H9 (cell line): ENCODE measurements at regions not wholly inside any gene's neighbourhood (a gene's known extent, or its start where the extent isn't known, plus 50 kb on each side); places are given as distances from the start of the nearest gene placed in this dataset.

Experiments used
- DNase-seq: peaks from one replicate; pipeline ENCODE4 v3.0.0-alpha.2; 2017
- H2AFZ ChIP-seq: one replicate; pipeline ENCODE4 v1.6.1; 2013; ENCODE audit warnings: mild to moderate bottlenecking, low read length, control low read depth, moderate library complexity
- H2AK5ac ChIP-seq: 2 replicates; pipeline ENCODE4 v1.6.1; 2013; ENCODE audit warnings: low read length, control low read depth, mixed read lengths; ENCODE audit not compliant: insufficient read length
- H2BK120ac ChIP-seq: one replicate; pipeline ENCODE4 v1.6.1; 2013; ENCODE audit warnings: low read depth, mild to moderate bottlenecking, low read length, control low read depth, inconsistent platforms; ENCODE audit not compliant: poor library complexity, severe bottlenecking
- H2BK12ac ChIP-seq: 2 replicates; pipeline ENCODE4 v1.6.1; 2013; ENCODE audit warnings: low read length, control low read depth, mixed read lengths, low read depth; ENCODE audit not compliant: insufficient read length
- H2BK15ac ChIP-seq: 2 replicates; pipeline ENCODE4 v1.6.1; 2013; ENCODE audit warnings: low read depth, low read length, control low read depth
- H2BK20ac ChIP-seq: one replicate; pipeline ENCODE4 v1.6.1; 2013; ENCODE audit warnings: low read depth, mild to moderate bottlenecking, low read length, control low read depth, inconsistent platforms; ENCODE audit not compliant: poor library complexity, severe bottlenecking
- H2BK5ac ChIP-seq: 2 replicates; pipeline ENCODE4 v1.6.1; 2013; ENCODE audit warnings: low read length, control low read depth, mixed read lengths; ENCODE audit not compliant: insufficient read length
- H3K14ac ChIP-seq: 2 replicates; pipeline ENCODE4 v1.6.1; 2013; ENCODE audit warnings: low read length, control low read depth; ENCODE audit not compliant: insufficient read depth
- H3K18ac ChIP-seq: 2 replicates; pipeline ENCODE4 v1.6.1; 2013; ENCODE audit warnings: low read depth, mild to moderate bottlenecking, mixed read lengths, low read length, control low read depth; ENCODE audit not compliant: insufficient read length
- H3K23ac ChIP-seq: 2 replicates; pipeline ENCODE4 v1.6.1; 2013; ENCODE audit warnings: low read length, control low read depth, mixed read lengths, low read depth; ENCODE audit not compliant: insufficient read length
- H3K23me2 ChIP-seq: 2 replicates; pipeline ENCODE4 v1.6.1; 2013; ENCODE audit warnings: low read depth, mild to moderate bottlenecking, mixed read lengths, low read length, control low read depth; ENCODE audit not compliant: insufficient read length, poor library complexity, severe bottlenecking
- H3K27ac ChIP-seq: 2 replicates; pipeline ENCODE4 v1.5.1; 2013; ENCODE audit warnings: low read length, control low read depth, mixed read lengths, low read depth; ENCODE audit not compliant: insufficient read length
- H3K27me3 ChIP-seq: 2 replicates; pipeline ENCODE4 v1.6.1; 2013; ENCODE audit warnings: low read length, control low read depth, inconsistent platforms; ENCODE audit not compliant: insufficient read depth
- H3K4ac ChIP-seq: 2 replicates; pipeline ENCODE4 v1.6.1; 2013; ENCODE audit warnings: low read depth, mild to moderate bottlenecking, control low read depth, inconsistent platforms, low read length, moderate library complexity
- H3K4me1 ChIP-seq: 2 replicates; pipeline ENCODE4 v1.6.1; 2013; ENCODE audit warnings: low read length, control low read depth, inconsistent platforms; ENCODE audit not compliant: insufficient read depth
- H3K4me2 ChIP-seq: 2 replicates; pipeline ENCODE4 v1.6.1; 2013; ENCODE audit warnings: low read length, control low read depth, mixed read lengths; ENCODE audit not compliant: insufficient read length, insufficient read depth
- H3K56ac ChIP-seq: 2 replicates; pipeline ENCODE4 v1.6.1; 2013; ENCODE audit warnings: low read depth, mild to moderate bottlenecking, mixed read lengths, low read length, control low read depth; ENCODE audit not compliant: insufficient read length
- H3K79me1 ChIP-seq: 2 replicates; pipeline ENCODE4 v1.6.1; 2013; ENCODE audit warnings: low read depth, mild to moderate bottlenecking, moderate library complexity, low read length, control low read depth, inconsistent platforms; ENCODE audit not compliant: insufficient read depth, poor library complexity, severe bottlenecking
- H3K79me2 ChIP-seq: 2 replicates; pipeline ENCODE4 v1.6.1; 2013; ENCODE audit warnings: low read length, control low read depth, inconsistent platforms; ENCODE audit not compliant: insufficient read depth
- H3K9ac ChIP-seq: 2 replicates; pipeline ENCODE4 v1.6.1; 2013; ENCODE audit warnings: low read length, control low read depth, mixed read lengths; ENCODE audit not compliant: insufficient read length; ENCODE audit errors: extremely low read depth
- H3K9me3 ChIP-seq: one replicate; pipeline ENCODE4 v1.6.1; 2013; ENCODE audit warnings: low read depth, low read length, inconsistent platforms; ENCODE audit not compliant: control insufficient read depth
- H3T11ph ChIP-seq: one replicate; pipeline ENCODE4 v1.6.1; 2013; ENCODE audit warnings: mild to moderate bottlenecking, low read length, control low read depth, inconsistent platforms
- H4K20me1 ChIP-seq: one replicate; pipeline ENCODE4 v1.6.1; 2013; ENCODE audit not compliant: control insufficient read depth, insufficient read length, insufficient read depth
- H4K5ac ChIP-seq: 2 replicates; pipeline ENCODE4 v1.6.1; 2013; ENCODE audit warnings: low read depth, mild to moderate bottlenecking, mixed read lengths, low read length, control low read depth; ENCODE audit not compliant: insufficient read length
- H4K8ac ChIP-seq: replicated peaks from 2 replicates; pipeline ENCODE4 v1.6.1; 2013; ENCODE audit warnings: low read length, control low read depth, mixed read lengths, low read depth; ENCODE audit not compliant: insufficient read length
- H4K91ac ChIP-seq: 2 replicates; pipeline ENCODE4 v1.6.1; 2013; ENCODE audit warnings: low read depth, mild to moderate bottlenecking, moderate library complexity, mixed read lengths, low read length, control low read depth; ENCODE audit not compliant: insufficient read length
- H3K27ac Mint-ChIP-seq, 3 experiments: 2 replicates in 2 of 3; 3 replicates in 1 of 3; pipeline ENCODE4 v1.8.0; 2020 to 2021; ENCODE audit warnings: mixed read lengths in 3 of 3, mild to moderate bottlenecking in 1 of 3, moderate library complexity in 1 of 3
- H3K27me3 Mint-ChIP-seq: 2 replicates; pipeline ENCODE4 v1.8.0; 2021; ENCODE audit warnings: low read depth, mild to moderate bottlenecking, moderate library complexity, mixed read lengths
- H3K36me3 Mint-ChIP-seq, 3 experiments: 2 replicates in 2 of 3; 3 replicates in 1 of 3; pipeline ENCODE4 v1.8.0; 2020 to 2021; ENCODE audit warnings: low read depth in 3 of 3, mixed read lengths in 3 of 3; ENCODE audit not compliant: insufficient read depth in 1 of 3
- H3K4me1 Mint-ChIP-seq, 2 experiments: 2 replicates each; pipeline ENCODE4 v1.8.0; 2020; ENCODE audit warnings: mixed read lengths in 2 of 2
- H3K4me3 Mint-ChIP-seq, 2 experiments: 2 replicates in 1 of 2; 3 replicates in 1 of 2; pipeline ENCODE4 v1.8.0; 2020 to 2021; ENCODE audit warnings: mild to moderate bottlenecking in 2 of 2, mixed read lengths in 2 of 2, moderate library complexity in 1 of 2
- H3K9me3 Mint-ChIP-seq, 2 experiments: 2 replicates in 1 of 2; 3 replicates in 1 of 2; pipeline ENCODE4 v1.8.0; 2020; ENCODE audit warnings: mild to moderate bottlenecking in 2 of 2, mixed read lengths in 2 of 2, moderate library complexity in 1 of 2
- CTCF ChIP-seq: fragments of 200-600 bp; sonication (generic); conservative IDR thresholded peaks from 3 replicates; pipeline ENCODE4 v1.8.0; 2021; ENCODE audit warnings: antibody characterized with exemption, mild to moderate bottlenecking
- WGBS: extraction: QIAGEN DNeasy Blood & Tissue Kit; methylation state at CpG from one replicate; pipeline ENCODE4 v1.1.7; 2013; ENCODE audit warnings: missing lambda C conversion rate, low lambda C conversion rate, mixed read lengths; ENCODE audit not compliant: insufficient read length; ENCODE audit errors: extremely low coverage; 5-methylcytosine and 5-hydroxymethylcytosine counted together

- no peak for DNase-seq
- H2BK20ac ChIP-seq: no peak overlapping the region
- no peaks in the 10 kb centered on the region for H3K79me2 ChIP-seq
Measured at GRCh38 chr1:195030793-195031192, 1577.4 kb downstream of the KCNT2 start.

More at GRCh38 chr1:195030793-195031192, 1577.4 kb downstream of the KCNT2 start:
- no peaks in the 10 kb centered on the region for H4K20me1 ChIP-seq
- no peak overlapping the region for H3K4ac ChIP-seq
- H4K8ac ChIP-seq: no peak overlapping the region
- Mint-ChIP-seq H3K9me3 (no peaks in the 10 kb centered on the region), H3K36me3 (no peaks in the 10 kb centered on the region), H3K4me3 (no peak overlapping the region), H3K4me1 (no peaks in the 10 kb centered on the region; a peak in 1 of 4 replicates), H3K27me3 (no peaks in the 10 kb centered on the region), H3K27ac (no peak overlapping the region)
- no peak overlapping the region for H3K9ac ChIP-seq
- no peak overlapping the region for H4K91ac ChIP-seq
- H3K27me3 ChIP-seq: no peaks in the 10 kb centered on the region
- H3K27ac ChIP-seq: no peak overlapping the region
- WGBS: no CpG with 5 or more reads among the region's 5 CpGs
- H2AFZ ChIP-seq: no peak overlapping the region
- H3K18ac ChIP-seq: no peak overlapping the region
- H3K4me1 ChIP-seq: no peaks in the 10 kb centered on the region
- no peak overlapping the region for H2BK120ac ChIP-seq
- no peak overlapping the region for H3K56ac ChIP-seq
- no peaks in the 10 kb centered on the region for H3K79me1 ChIP-seq
- H4K5ac ChIP-seq: no peak overlapping the region
- H3K9me3 ChIP-seq: no peaks in the 10 kb centered on the region
- no peak overlapping the region for H3K14ac ChIP-seq
- H2AK5ac ChIP-seq: no peak overlapping the region
- H2BK15ac ChIP-seq: no peak overlapping the region
- H3K23ac ChIP-seq: no peak overlapping the region
- no peak overlapping the region for H3K4me2 ChIP-seq
- H3T11ph ChIP-seq: no peak overlapping the region
- H2BK5ac ChIP-seq: no peak overlapping the region
- H3K23me2 ChIP-seq: no peaks in the 10 kb centered on the region
- no peak for TF ChIP-seq CTCF
- no peak overlapping the region for H2BK12ac ChIP-seq
